ENCODE measurements at regions not wholly inside any gene's neighbourhood (a gene's known extent, or its start where the extent isn't known, plus 50 kb on each side); places are given as distances from the start of the nearest gene placed in this dataset.

DNA sequence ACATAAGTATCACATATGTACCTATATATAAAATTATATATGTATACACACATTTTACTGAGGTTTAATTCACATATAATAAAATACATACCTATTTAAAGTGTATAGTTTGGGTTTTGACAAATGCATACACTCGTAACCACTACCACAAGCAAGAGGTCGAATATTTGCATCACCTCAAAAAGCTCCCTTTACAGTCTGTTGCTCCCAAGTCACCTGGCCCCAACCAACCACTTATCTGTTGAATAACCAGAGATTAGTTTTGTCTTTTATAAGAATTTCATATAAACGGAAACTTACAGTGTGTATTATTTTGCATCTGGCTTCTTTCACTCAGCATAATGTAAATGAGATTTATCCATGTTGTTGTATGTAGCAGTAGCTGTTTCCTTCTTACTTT lies 218.9 kb downstream of the MAT2B start:
- intact Hi-C loops (cut with micrococcal nuclease) = no loop called here
- no peak overlapping the region for H3K4me3 ChIP-seq (replicated peaks in 1 of 3; ENCODE audit: low read depth in 2 of 3, low read length in 3 of 3)
- no peaks in the 10 kb centered on the region for H3K36me3 Mint-ChIP-seq
- H3K27ac ChIP-seq (ENCODE audit: low read depth in 1 of 2, low read length in 2 of 2) = no peak overlapping the region
- H3K9me3 ChIP-seq (replicated peaks in 1 of 2; ENCODE audit: control insufficient read depth in 1 of 2, insufficient read depth in 1 of 2, low read length in 2 of 2) = no peaks in the 10 kb centered on the region
- no peak overlapping the region for H3K9ac ChIP-seq (ENCODE audit: insufficient read depth, low read length, poor library complexity, severe bottlenecking)
- no peaks in the 10 kb centered on the region for H3K9me3 Mint-ChIP-seq
- no peak overlapping the region for H3K4me2 ChIP-seq (replicated peaks; ENCODE audit: extremely low read depth, low read length, poor library complexity, severe bottlenecking)
- no peaks in the 10 kb centered on the region for H3K79me2 ChIP-seq (ENCODE audit: insufficient read depth, low read length)
- H2AFZ ChIP-seq (ENCODE audit: insufficient read depth, low read depth, low read length, poor library complexity, severe bottlenecking) = no peak overlapping the region
- no peaks in the 10 kb centered on the region for H3K36me3 ChIP-seq (replicated peaks in 1 of 2; ENCODE audit: control insufficient read depth in 1 of 2, insufficient read depth in 2 of 2, low read length in 2 of 2)
- peaks cover 6% of the 10 kb centered on the region for H3K4me1 Mint-ChIP-seq
- H3K4me1 ChIP-seq (ENCODE audit: control insufficient read depth in 1 of 2, insufficient read depth in 2 of 2, low read length in 2 of 2) = no peaks in the 10 kb centered on the region
- no peak for DNase-seq
- TF ChIP-seq, protein P1, sequence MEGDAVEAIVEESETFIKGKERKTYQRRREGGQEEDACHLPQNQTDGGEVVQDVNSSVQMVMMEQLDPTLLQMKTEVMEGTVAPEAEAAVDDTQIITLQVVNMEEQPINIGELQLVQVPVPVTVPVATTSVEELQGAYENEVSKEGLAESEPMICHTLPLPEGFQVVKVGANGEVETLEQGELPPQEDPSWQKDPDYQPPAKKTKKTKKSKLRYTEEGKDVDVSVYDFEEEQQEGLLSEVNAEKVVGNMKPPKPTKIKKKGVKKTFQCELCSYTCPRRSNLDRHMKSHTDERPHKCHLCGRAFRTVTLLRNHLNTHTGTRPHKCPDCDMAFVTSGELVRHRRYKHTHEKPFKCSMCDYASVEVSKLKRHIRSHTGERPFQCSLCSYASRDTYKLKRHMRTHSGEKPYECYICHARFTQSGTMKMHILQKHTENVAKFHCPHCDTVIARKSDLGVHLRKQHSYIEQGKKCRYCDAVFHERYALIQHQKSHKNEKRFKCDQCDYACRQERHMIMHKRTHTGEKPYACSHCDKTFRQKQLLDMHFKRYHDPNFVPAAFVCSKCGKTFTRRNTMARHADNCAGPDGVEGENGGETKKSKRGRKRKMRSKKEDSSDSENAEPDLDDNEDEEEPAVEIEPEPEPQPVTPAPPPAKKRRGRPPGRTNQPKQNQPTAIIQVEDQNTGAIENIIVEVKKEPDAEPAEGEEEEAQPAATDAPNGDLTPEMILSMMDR (IDR thresholded peaks at IDR 0.05) = no peak
- H3K27ac Mint-ChIP-seq = no peak overlapping the region
- no peaks in the 10 kb centered on the region for H4K20me1 ChIP-seq (ENCODE audit: insufficient read depth, low read length)
- no peaks in the 10 kb centered on the region for H3K27me3 ChIP-seq (ENCODE audit: control insufficient read depth in 2 of 2, insufficient read depth in 2 of 2, low read length in 2 of 2)
- peaks cover 0 to 2% (median 1%) of the 10 kb centered on the region in 3 donors for H3K27me3 Mint-ChIP-seq (ENCODE audit: low read depth in 3 of 3)
- H3K4me3 Mint-ChIP-seq = no peak overlapping the region
- WGBS (ENCODE audit: insufficient coverage) = no CpG with 5 or more reads among the region's 3 CpGs

DNA sequence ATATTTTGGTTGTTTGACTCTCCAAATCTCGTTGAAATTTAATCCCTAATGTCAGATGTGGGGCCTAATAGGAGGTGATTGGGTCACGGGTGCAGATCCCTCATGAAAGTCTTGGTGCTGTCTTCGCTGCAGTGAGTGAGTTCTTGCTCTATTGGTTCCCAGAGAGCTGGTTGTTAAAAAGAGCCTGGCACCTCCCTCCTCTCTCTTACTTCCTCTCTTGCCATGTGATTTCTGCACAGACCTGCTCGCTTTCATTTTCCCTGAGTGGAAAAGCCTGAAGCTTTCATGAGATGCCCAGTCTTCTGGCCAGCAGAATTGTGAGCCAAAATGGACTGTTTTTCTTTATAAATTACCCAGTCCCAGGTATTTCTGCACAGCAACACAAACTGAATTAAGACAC lies 221.6 kb downstream of the MAT2B start:
- H3K27me3 Mint-ChIP-seq (ENCODE audit: low read depth in 3 of 3) = peaks cover 0 to 2% (median 1%) of the 10 kb centered on the region in 3 donors
- no peaks in the 10 kb centered on the region for H3K9me3 ChIP-seq (replicated peaks in 1 of 2; ENCODE audit: control insufficient read depth in 1 of 2, insufficient read depth in 1 of 2, low read length in 2 of 2)
- no peaks in the 10 kb centered on the region for H3K9me3 Mint-ChIP-seq
- intact Hi-C loops (cut with micrococcal nuclease) = no loop called here
- H3K4me1 Mint-ChIP-seq = peaks cover 6% of the 10 kb centered on the region
- H3K27me3 ChIP-seq (ENCODE audit: control insufficient read depth in 2 of 2, insufficient read depth in 2 of 2, low read length in 2 of 2) = no peaks in the 10 kb centered on the region
- no peaks in the 10 kb centered on the region for H3K36me3 ChIP-seq (replicated peaks in 1 of 2; ENCODE audit: control insufficient read depth in 1 of 2, insufficient read depth in 2 of 2, low read length in 2 of 2)
- no peaks in the 10 kb centered on the region for H3K79me2 ChIP-seq (ENCODE audit: insufficient read depth, low read length)
- H3K9ac ChIP-seq (ENCODE audit: insufficient read depth, low read length, poor library complexity, severe bottlenecking) = no peak overlapping the region
- no peaks in the 10 kb centered on the region for H3K36me3 Mint-ChIP-seq
- peak overlapping the region in 1 of 2 donors; percentile 17 for H3K4me3 Mint-ChIP-seq
- no peak overlapping the region for H2AFZ ChIP-seq (ENCODE audit: insufficient read depth, low read depth, low read length, poor library complexity, severe bottlenecking)
- H3K4me1 ChIP-seq (ENCODE audit: control insufficient read depth in 1 of 2, insufficient read depth in 2 of 2, low read length in 2 of 2) = no peaks in the 10 kb centered on the region
- H4K20me1 ChIP-seq (ENCODE audit: insufficient read depth, low read length) = no peaks in the 10 kb centered on the region
- H3K4me3 ChIP-seq (replicated peaks in 1 of 3; ENCODE audit: low read depth in 2 of 3, low read length in 3 of 3) = no peak overlapping the region
- no peak for DNase-seq
- WGBS (ENCODE audit: insufficient coverage) = 50% methylated on average over 1 of the region's 4 CpGs
- TF ChIP-seq, protein P1 (IDR thresholded peaks at IDR 0.05) = no peak
- no peak overlapping the region for H3K4me2 ChIP-seq (replicated peaks; ENCODE audit: extremely low read depth, low read length, poor library complexity, severe bottlenecking)
- no peak overlapping the region for H3K27ac Mint-ChIP-seq
- no peak overlapping the region for H3K27ac ChIP-seq (ENCODE audit: low read depth in 1 of 2, low read length in 2 of 2)

Data from CD14-positive monocyte (primary cell).